GM10266 (cell line): ENCODE measurements at regions not wholly inside any gene's neighbourhood (a gene's known extent, or its start where the extent isn't known, plus 50 kb on each side); places are given as distances from the start of the nearest gene placed in this dataset.

Experiments used
- DNase-seq: peaks from one replicate; pipeline ENCODE4 v3.0.0; 2012; ENCODE audit errors: extremely low spot score
- CTCF ChIP-seq: IDR thresholded peaks from 2 replicates; pipeline ENCODE4 v1.5.1; 2012; ENCODE audit warnings: mild to moderate bottlenecking, low read depth; ENCODE audit not compliant: control insufficient read depth, insufficient read depth; ENCODE audit errors: missing control alignments

GRCh38 chr19:28908941-28909340, 304.0 kb downstream of the UQCRFS1 start:
- TF ChIP-seq CTCF = no peak
- DNase-seq = no peak

DNA sequence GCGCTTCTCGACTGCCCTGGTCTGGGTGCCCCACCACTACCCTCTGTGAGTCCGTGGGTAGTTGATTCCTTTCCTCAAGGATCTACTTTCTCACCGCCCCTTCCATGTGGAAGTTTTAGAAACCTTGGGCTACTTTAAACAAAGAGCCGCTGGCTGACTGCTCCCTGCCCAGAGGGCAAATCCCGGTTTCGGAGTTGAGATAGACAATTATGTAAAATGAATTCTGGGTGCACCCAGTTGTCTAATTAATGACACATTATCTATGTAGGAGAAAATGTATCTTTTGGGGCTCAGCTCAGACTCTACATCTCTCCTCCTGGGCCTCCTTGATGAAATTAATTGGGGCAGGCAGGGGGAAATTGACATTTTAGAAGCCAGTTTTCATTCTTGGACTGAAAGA, 305.4 kb downstream of the UQCRFS1 start:
- DNase-seq = no peak
- TF ChIP-seq CTCF = no peak

DNA sequence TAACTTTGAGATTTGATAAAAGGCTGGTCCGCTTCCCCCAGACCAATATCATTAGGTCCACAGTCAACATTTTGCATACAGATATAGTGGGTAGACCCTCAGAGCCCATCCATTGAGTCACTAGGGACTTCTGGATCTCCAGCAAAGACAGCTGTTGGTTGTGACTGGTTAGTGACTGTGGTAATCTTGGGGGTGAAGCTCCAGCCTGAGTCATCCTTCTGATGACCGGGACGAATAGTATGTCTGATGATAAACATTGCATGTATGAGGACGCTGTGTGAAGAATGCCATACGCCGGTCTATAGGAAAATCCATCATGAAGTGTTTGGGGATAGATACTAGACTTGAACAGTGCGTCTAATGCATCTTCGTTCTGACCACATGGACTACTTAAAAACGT, 307.0 kb downstream of the UQCRFS1 start:
- no peak for TF ChIP-seq CTCF
- no peak for DNase-seq

- no peak for DNase-seq
- TF ChIP-seq CTCF = no peak
These were observed 313.2 kb downstream of the UQCRFS1 start for GRCh38 chr19:28899703-28900102.

DNA sequence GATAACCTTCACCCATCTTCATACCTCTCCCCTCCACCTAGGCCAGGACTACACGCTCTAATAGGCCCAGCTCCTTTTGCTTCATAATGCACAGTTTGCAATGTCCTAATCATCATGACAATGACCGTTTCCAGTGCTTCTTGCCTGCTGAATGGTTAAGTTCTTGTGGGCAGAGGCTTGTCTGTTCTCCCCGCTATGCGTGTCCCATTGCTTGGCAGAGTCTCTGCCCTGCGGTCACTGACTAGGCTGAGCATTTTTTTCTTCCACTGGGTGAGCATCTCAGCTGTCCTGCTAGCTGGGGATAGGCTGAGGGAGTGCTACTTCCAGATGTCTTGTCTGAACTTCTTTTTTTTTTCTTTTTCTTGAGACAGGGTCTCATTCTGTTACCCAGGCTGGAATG, 314.7 kb downstream of the UQCRFS1 start:
- no peak for DNase-seq
- no peak for TF ChIP-seq CTCF

GRCh38 chr19:28889941-28890670, 322.8 kb downstream of the UQCRFS1 start:
- no peak for TF ChIP-seq CTCF
- no peak for DNase-seq

DNA sequence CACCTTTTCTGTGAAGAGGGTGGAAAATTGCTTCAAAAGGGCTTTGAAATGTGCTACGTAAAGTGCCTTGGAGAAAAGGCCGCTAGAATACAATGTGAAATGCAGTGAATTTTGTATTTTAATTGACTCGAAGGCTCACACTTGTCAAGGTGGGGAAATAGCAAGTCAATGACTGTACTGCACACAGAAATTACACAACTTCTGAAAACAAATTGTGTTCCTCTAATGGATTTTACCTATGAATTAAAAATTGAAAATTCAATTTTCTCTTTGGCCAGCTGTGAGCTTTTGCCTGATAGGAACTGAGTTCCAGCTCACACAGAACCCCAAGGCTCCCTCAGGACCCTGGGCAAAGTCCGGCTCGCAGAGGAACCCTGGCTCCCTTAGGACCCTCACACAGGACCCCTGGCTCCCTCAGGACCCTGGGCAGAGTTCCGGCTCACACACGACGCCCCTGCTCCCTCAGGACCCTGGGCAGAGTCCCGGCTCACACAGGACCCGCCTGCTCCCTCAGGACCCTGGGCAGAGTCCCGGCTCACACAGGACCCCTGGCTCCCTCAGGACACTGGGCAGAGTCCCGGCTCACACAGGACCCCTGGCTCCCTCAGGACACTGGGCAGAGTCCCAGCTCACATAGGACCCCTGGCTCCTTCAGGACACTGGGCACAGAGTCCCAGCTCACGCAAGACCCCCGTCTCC, 324.9 kb downstream of the UQCRFS1 start:
- no peak for TF ChIP-seq CTCF
- no peak for DNase-seq
